Neural cell (in vitro differentiated cells): ENCODE measurements at regions not wholly inside any gene's neighbourhood (a gene's known extent, or its start where the extent isn't known, plus 50 kb on each side); places are given as distances from the start of the nearest gene placed in this dataset.

ENCODE experiments used
- CTCF ChIP-seq: fragments of 450-650 bp; IDR thresholded peaks from 2 replicates; pipeline ENCODE4 v1.5.1; 2014; ENCODE audit warnings: antibody characterized with exemption, mild to moderate bottlenecking, moderate library complexity; ENCODE audit not compliant: poor library complexity, severe bottlenecking
- EP300 ChIP-seq: fragments of 450-650 bp; conservative IDR thresholded peaks from 2 replicates; pipeline ENCODE4 v1.6.1; 2014; ENCODE audit warnings: antibody characterized with exemption, mild to moderate bottlenecking, moderate library complexity; ENCODE audit not compliant: poor library complexity, severe bottlenecking
- EZH2 ChIP-seq: fragments of 200-600, 300-800 bp; shearing (Covaris generic), sonication (generic); IDR thresholded peaks from 2 replicates; pipeline ENCODE4 v1.6.1; 2014; ENCODE audit warnings: antibody characterized with exemption, low read length, borderline replicate concordance, mild to moderate bottlenecking; ENCODE audit not compliant: insufficient read depth, poor library complexity, severe bottlenecking
- MXI1 ChIP-seq: fragments of 450-650 bp; conservative IDR thresholded peaks from 2 replicates; pipeline ENCODE4 v1.6.1; 2014; ENCODE audit warnings: antibody characterized with exemption, mild to moderate bottlenecking; ENCODE audit not compliant: poor library complexity, severe bottlenecking
- POLR2AphosphoS5 ChIP-seq: IDR thresholded peaks from 2 replicates; pipeline ENCODE4 v1.6.1; 2012

- no peak for TF ChIP-seq POLR2AphosphoS5
- no peak for TF ChIP-seq CTCF
- no peak for TF ChIP-seq EZH2
- no peak for TF ChIP-seq MXI1
- no peak for TF ChIP-seq EP300
Measured at GRCh38 chr3:71893702-71894479, 108.9 kb upstream of the PROK2 start.
